CD4-positive, alpha-beta T cell treated with Interleukin-6 at 100 ng/mL for 8 hours (primary cell): ENCODE measurements at regions not wholly inside any gene's neighbourhood (a gene's known extent, or its start where the extent isn't known, plus 50 kb on each side); places are given as distances from the start of the nearest gene placed in this dataset.
A peak's percentile ranks its signal among the peaks of the same experiment; 100 is the strongest.

Experiments used
- DNase-seq: peaks from one replicate; pipeline ENCODE4 v3.0.0-alpha.2; 2020; ENCODE audit warnings: mixed read lengths, low spot score

GRCh38 chr5:65068410-65068809 lies 299.7 kb downstream of the CWC27 start:
- no peak for DNase-seq

- DNase-seq: no peak
Measured at GRCh38 chr5:65070026-65070425, 301.3 kb downstream of the CWC27 start.

GRCh38 chr5:65072850-65073249 lies 304.1 kb downstream of the CWC27 start:
- DNase-seq: no peak

- DNase-seq: no peak
Measured at GRCh38 chr5:65073250-65073661, 304.5 kb downstream of the CWC27 start.

- no peak for DNase-seq
Measured at GRCh38 chr5:65075623-65076250, 307.0 kb downstream of the CWC27 start.

GRCh38 chr5:65076251-65076869 lies 307.6 kb downstream of the CWC27 start:
- DNase-seq: peak; percentile 58

GRCh38 chr5:65077653-65078052 lies 308.9 kb downstream of the CWC27 start:
- no peak for DNase-seq

GRCh38 chr5:65078331-65078730 lies 309.6 kb downstream of the CWC27 start:
- no peak for DNase-seq

- DNase-seq: no peak
Measured at GRCh38 chr5:65081071-65081470, 312.3 kb downstream of the CWC27 start.

- no peak for DNase-seq
Measured at GRCh38 chr5:65084795-65085515, 316.2 kb downstream of the CWC27 start.

GRCh38 chr5:65085516-65085850 lies 316.8 kb downstream of the CWC27 start:
- DNase-seq: no peak

- DNase-seq: no peak
Measured at GRCh38 chr5:65086234-65086890, 317.6 kb downstream of the CWC27 start.

GRCh38 chr5:65087154-65087553 lies 318.4 kb downstream of the CWC27 start:
- DNase-seq: no peak

- no peak for DNase-seq
Measured at GRCh38 chr5:65094279-65094678, 325.5 kb downstream of the CWC27 start.

GRCh38 chr5:65098393-65098792 lies 329.7 kb downstream of the CWC27 start:
- no peak for DNase-seq
